GM23338 (cell line): ENCODE measurements at regions not wholly inside any gene's neighbourhood (a gene's known extent, or its start where the extent isn't known, plus 50 kb on each side); places are given as distances from the start of the nearest gene placed in this dataset.

Source experiments
- CTCF ChIP-seq, 2 experiments: fragments of 200-600 bp in 1 of 2; sonication (generic) in 1 of 2; conservative IDR thresholded peaks; 2 replicates each; pipeline versions ENCODE4 v1.5.1 to v1.6.1; 2016 to 2017; ENCODE audit warnings: antibody characterized with exemption in 2 of 2, low read depth in 2 of 2, mild to moderate bottlenecking in 2 of 2, moderate library complexity in 1 of 2
- POLR2AphosphoS5 ChIP-seq: IDR thresholded peaks from 2 replicates; pipeline ENCODE4 v1.6.1; 2016; ENCODE audit warnings: antibody characterized with exemption, low read depth
- REST ChIP-seq: IDR thresholded peaks from one replicate; pipeline ENCODE4 v1.6.1; 2018; ENCODE audit warnings: antibody characterized with exemption; ENCODE audit not compliant: unreplicated experiment
- ZNF114 ChIP-seq: fragments of 250-450 bp; sonication (Bioruptor Pico); IDR thresholded peaks from 2 replicates; pipeline ENCODE4 v1.5.0; 2020; ENCODE audit warnings: mild to moderate bottlenecking, moderate library complexity

- TF ChIP-seq CTCF (conservative IDR thresholded peaks at IDR 0.05; ENCODE audit: low read depth in 2 of 2): no peak
- no peak for TF ChIP-seq ZNF114
- TF ChIP-seq REST: no peak
- no peak for TF ChIP-seq POLR2AphosphoS5
Observed at GRCh38 chr14:58776516-58776915, 138.8 kb downstream of the DACT1 start.
